HG02938 (cell line): ENCODE measurements at regions not wholly inside any gene's neighbourhood (a gene's known extent, or its start where the extent isn't known, plus 50 kb on each side); places are given as distances from the start of the nearest gene placed in this dataset.
A peak's percentile ranks its signal among the peaks of the same experiment; 100 is the strongest.
"Not testable (repeated sequence)": the region's sequence is repeated elsewhere in the genome, so short reads cannot be mapped to it uniquely, and the experiment has no call there.

Source experiments
- ATAC-seq: cut with Tn5 transposase; IDR thresholded peaks from one replicate; pipeline ENCODE4 v1.9.1; 2021; ENCODE audit warnings: mild to moderate bottlenecking, moderate library complexity; ENCODE audit not compliant: unreplicated experiment

- no peak for ATAC-seq
Observed at GRCh38 chr3:21979706-21980105, 228.7 kb upstream of the ZNF385D start.

DNA sequence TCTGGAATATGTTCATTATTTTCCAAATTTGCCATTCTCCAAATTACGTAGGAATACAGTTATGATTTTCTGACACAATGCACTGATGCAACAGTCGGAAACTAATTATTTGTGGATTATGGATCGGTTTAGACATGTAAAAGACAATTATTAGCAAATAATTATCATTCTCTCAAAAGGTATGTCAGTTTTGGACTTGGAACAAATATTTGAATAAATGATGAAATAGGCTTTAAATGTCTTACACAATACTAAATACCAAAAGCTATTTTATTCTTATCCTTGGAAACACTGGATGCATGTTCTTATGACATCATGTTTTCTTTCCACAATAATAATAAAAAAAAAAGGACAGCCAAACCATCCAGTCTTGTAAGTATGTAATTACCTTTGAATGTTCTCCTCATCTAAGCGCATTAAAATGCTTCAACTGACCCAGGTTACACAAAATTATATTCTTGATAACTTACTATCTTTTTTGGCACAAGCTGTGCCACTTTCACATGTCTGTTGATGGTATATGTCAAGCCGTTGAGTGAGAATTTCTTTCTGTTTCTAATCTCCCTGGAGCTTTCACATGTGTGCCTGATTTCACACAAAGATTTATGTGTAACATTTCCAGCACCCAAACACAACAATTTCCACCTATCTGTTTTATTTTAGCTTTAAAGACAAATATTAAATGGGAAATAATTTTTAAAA lies 238.5 kb upstream of the ZNF385D start:
- ATAC-seq, result no peak

DNA sequence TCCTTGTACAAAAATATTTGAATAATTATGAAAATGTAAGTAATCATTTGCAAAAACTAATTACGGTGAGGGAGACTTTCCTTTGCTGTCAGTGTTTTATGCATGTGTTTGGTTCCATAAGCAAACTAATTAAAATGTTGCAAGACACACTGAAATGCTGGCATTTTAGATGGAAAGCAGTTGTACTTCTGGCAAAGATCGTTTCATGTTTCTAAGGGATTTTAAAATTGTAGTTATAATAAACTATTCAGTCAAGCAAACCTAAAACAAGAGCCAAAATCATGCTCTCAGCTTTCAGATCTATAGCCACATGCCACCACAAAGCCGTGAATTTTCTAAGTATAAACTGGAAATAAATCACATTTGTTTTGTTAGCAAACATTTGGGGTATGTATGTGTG lies 240.1 kb upstream of the ZNF385D start:
- ATAC-seq, result no peak

DNA sequence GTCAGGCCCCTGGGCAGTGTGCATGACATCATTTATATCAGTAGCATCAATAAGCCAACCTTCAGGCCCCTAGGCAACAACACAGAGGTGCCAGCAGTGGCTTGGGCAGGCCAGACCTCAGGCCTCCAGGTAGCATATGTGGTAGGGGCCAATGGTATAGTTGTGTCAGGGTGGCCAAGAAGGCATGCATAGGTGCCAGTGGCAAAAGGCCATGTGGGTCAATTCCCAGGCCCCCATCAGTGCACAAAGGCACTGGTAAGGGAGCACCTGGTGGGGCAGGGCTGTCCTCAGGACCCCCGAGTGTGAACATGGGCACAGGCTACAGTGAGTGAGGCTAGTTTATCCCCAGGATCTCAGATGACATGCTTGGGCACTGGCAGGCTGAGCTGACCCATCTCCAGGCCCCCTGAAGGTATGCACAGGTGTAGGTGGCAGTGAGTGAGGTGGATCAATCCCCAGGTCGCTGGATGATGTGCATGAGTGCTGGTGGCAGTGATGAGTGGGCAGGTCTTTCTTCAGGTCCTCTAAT lies 244.1 kb upstream of the ZNF385D start:
- ATAC-seq, result no peak

- ATAC-seq, result no peak
Observed at GRCh38 chr3:22007368-22007767, 256.4 kb upstream of the ZNF385D start.

DNA sequence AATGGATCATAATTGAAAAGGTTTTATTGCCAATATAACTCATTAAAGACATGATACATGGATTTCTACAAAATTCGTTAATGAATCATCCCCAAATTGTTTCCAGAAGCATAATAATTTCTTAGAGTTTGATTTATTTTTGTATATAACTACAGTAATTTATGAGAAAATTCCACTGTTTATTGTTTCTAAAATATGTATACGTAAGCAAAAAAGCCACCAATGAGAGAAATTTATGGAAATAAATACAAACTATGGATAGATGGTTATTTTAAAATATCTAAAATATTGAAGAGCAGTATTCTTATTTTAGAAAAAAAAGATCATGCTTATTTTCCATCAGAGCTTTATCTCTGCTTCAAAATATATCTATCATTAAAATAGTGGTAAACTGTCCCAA lies 260.0 kb upstream of the ZNF385D start:
- no peak for ATAC-seq

DNA sequence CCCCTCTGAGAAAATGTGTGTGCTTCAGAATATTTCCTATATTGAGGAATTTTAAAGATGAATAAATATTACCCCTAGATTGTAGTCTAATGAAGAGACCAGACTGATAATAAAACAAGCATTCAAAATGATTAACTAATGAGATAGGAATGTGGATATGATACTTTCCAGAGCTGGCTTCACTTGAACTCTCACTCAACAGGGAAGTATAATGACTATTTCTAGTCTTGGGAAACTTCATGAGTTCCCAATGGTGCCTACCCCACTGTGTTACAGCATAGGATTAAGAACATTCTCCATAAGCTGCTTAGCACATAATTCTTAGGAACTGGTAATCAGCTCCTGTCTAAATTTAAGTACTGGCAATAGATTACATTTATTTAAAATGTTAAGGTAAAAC lies 261.5 kb upstream of the ZNF385D start:
- no peak for ATAC-seq

GRCh38 chr3:22013641-22014040 lies 262.6 kb upstream of the ZNF385D start:
- ATAC-seq, result no peak

DNA sequence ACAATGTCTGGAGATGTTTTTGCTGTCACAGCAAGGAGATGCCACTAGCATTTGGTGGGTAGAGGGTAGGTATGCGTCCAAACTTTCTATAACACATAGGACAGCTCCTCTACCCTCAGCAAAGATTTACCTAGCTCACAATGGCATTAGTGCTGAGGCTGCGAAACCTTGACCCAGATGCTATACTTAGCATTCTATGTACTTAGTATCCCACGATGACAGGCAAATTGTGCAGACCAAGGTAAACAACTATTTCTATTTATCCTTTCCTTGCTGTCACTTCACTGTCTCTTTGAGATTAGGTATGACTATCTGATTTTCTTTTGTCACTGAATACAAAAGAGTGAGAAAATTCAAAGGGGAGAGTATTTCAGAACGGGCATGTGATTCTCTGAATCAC lies 265.2 kb upstream of the ZNF385D start:
- ATAC-seq, result no peak

DNA sequence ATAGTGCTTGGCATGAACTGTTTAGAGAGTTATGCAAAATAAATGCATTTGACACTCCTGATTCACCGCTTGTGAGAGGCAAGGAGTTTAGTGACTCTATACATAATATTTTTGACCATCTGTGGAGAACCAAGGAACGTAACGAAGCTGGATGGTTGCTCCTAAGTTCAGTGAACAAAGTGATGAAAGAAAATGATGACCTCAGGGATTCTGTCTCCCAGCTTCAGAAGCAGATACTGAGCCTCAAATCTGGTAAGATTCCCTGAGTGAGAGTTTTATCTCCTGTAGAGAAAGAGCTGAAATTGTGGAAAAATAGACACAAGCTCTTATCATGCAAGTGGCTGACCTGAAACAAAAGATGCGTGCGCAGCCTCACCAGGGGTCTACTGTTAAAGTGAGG lies 273.6 kb upstream of the ZNF385D start:
- ATAC-seq, result not testable (repeated sequence)

- ATAC-seq, result no peak
Observed at GRCh38 chr3:22029480-22029879, 278.5 kb upstream of the ZNF385D start.

- no peak for ATAC-seq
Observed at GRCh38 chr3:22039161-22039560, 288.2 kb upstream of the ZNF385D start.

DNA sequence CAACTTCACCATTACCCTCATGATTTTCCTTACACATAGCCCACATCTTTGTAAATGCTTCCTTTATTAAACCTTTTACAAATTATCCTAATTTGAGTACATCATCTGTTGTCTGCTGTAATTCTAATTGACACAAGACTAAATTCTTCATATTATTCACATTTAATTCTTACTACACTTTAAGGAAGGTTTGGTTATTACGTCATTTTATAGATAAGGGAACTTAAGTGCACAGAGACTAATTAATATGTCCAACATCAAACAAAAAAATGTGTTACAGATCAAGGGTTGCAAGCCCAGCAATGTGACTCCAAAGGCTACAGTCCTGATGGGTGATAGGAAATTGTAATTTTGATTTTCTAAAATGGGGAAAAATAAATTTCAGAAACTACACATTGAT lies 289.1 kb upstream of the ZNF385D start:
- ATAC-seq, result no peak

DNA sequence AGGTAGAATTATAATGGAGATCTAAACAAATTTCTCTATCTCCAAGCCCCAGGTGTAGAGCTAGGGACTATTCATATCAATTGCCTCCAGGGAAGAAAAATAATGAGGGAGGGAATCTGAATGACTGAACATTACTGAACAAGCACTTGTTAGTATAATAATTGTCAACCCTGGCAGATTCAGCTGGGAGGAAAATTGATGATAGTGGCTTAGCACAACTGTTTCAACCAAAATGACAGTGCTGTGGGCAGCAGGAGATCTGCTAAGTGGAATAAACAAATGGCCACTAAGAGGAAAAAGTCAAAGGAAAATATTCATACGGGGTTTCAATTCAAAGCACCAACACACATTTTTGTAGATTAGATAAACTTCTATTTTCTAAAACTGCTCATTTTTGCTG lies 294.9 kb upstream of the ZNF385D start:
- no peak for ATAC-seq

- no peak for ATAC-seq
Observed at GRCh38 chr3:22063500-22063899, 312.5 kb upstream of the ZNF385D start.

DNA sequence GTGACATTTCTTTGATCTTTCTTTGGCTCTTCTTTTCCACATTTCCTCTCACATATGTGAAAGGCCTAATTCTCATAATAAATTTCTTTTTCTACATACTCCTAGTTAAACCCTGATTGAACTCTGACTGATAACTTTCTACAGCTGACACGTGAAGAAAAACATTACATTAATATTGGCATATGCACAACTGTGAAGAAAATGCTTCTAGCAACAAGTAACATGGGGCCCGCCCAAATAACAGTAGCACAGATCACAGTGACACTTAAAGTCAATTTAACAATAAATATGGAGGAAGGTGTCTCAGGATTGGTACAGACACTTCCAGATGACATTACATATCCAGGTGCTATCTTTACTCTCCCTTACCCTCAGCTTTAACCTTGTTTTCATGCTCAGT lies 317.6 kb upstream of the ZNF385D start:
- ATAC-seq, result no peak

DNA sequence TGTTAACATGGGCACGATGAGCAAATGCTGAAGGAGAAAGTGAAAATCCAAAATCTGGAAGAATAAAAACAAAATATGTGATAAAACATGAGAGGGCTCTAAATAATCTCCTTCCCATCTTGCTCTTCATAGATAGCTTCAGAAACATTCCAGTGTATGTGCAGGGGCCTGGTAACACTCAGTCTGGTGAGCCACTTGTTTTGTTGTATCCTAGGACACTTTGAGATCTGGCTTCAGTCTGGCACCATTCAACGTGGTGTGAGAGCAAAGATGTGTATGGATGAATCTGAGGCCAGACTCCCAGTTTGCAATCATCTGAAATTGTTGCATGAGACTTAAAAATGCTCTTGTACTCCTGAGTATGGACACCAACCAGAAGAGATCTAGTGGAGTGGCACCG lies 337.2 kb upstream of the ZNF385D start:
- no peak for ATAC-seq

DNA sequence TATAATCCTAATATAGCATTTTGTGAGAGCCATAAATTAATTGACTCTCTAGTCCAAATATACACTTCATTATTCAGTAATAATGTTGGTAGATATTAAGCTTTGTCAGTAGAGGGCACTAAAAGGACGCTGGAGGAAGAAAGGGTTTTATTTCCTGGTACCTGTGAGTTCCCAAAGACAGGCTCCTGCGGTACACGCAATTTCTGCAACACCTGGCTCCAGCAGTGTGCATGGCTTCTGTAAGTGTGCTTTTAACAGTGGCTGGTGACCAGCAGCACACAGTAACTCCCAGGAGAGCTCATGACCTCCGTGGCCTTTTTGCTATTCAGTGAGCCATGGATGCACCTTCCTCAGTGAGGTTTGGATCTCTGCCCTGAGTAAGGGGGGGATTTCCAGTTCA lies 338.3 kb upstream of the ZNF385D start:
- peak; percentile 86 for ATAC-seq

DNA sequence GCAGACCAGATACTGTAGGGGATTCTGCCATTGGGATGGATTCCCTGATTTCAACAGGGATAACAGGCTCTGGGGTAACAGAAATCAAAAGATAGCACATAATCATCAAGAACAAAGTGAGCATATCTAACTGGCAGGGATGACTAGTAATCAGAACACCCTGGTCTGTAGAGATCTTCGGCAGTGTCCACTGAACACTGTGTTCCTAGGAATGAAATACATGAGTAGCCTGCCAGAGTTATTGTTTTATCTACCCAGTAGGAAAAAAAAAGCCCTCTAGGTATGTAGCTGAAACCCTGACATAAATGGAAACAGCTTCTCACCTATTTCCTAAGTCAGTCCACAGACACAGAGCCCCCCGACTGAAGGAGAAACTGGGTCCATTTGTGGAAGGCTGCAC lies 340.3 kb upstream of the ZNF385D start:
- no peak for ATAC-seq

GRCh38 chr3:22098021-22098420 lies 347.0 kb upstream of the ZNF385D start:
- ATAC-seq, result no peak

- ATAC-seq, result no peak
Observed at GRCh38 chr3:22101351-22101750, 350.3 kb upstream of the ZNF385D start.

GRCh38 chr3:22101811-22102210 lies 350.8 kb upstream of the ZNF385D start:
- ATAC-seq, result no peak

GRCh38 chr3:22103423-22103822 lies 352.4 kb upstream of the ZNF385D start:
- no peak for ATAC-seq
